AG09309 (cell line): ENCODE measurements at regions not wholly inside any gene's neighbourhood (a gene's known extent, or its start where the extent isn't known, plus 50 kb on each side); places are given as distances from the start of the nearest gene placed in this dataset.

ENCODE experiments used
- DNase-seq: peaks from one replicate; pipeline ENCODE4 v3.0.0-alpha.2; 2010; ENCODE audit warnings: low read depth
- H3K4me3 ChIP-seq: 2 replicates; pipeline ENCODE4 v1.5.1; 2011; ENCODE audit warnings: mild to moderate bottlenecking, low read depth, low read length, moderate library complexity; ENCODE audit not compliant: control insufficient read depth
- TF ChIP-seq, protein P1 (sequence below): IDR thresholded peaks from 2 replicates; pipeline ENCODE4 v1.5.1; 2011; ENCODE audit warnings: mild to moderate bottlenecking, low read depth, low read length, inconsistent platforms; ENCODE audit not compliant: insufficient read depth, control insufficient read depth; ENCODE audit errors: missing control alignments

GRCh38 chr1:60769082-60769481 lies 313.3 kb upstream of the NFIA start:
- TF ChIP-seq, protein P1, sequence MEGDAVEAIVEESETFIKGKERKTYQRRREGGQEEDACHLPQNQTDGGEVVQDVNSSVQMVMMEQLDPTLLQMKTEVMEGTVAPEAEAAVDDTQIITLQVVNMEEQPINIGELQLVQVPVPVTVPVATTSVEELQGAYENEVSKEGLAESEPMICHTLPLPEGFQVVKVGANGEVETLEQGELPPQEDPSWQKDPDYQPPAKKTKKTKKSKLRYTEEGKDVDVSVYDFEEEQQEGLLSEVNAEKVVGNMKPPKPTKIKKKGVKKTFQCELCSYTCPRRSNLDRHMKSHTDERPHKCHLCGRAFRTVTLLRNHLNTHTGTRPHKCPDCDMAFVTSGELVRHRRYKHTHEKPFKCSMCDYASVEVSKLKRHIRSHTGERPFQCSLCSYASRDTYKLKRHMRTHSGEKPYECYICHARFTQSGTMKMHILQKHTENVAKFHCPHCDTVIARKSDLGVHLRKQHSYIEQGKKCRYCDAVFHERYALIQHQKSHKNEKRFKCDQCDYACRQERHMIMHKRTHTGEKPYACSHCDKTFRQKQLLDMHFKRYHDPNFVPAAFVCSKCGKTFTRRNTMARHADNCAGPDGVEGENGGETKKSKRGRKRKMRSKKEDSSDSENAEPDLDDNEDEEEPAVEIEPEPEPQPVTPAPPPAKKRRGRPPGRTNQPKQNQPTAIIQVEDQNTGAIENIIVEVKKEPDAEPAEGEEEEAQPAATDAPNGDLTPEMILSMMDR = no peak
- no peak for DNase-seq
- H3K4me3 ChIP-seq = no peak overlapping the region

DNA sequence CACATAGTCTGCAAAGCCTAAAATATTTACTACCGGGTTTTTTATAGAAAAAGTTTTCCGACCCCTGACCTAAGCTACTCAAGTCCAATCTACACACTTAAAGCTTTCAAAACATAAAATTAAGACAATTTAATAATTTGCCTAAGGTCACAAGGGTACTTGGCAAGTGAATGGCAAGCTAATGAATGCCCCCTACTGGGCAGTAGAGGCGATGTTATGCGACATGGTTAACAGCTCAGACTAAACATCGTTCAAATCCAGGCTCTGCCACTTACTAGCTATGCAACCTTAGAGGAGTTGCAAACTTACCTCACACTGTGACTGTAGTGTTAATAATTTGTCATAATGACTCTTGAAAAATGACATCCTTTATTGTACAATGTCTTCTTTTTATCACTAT lies 317.2 kb upstream of the NFIA start:
- no peak for DNase-seq
- no peak overlapping the region for H3K4me3 ChIP-seq
- TF ChIP-seq, protein P1 = peak; percentile 36

DNA sequence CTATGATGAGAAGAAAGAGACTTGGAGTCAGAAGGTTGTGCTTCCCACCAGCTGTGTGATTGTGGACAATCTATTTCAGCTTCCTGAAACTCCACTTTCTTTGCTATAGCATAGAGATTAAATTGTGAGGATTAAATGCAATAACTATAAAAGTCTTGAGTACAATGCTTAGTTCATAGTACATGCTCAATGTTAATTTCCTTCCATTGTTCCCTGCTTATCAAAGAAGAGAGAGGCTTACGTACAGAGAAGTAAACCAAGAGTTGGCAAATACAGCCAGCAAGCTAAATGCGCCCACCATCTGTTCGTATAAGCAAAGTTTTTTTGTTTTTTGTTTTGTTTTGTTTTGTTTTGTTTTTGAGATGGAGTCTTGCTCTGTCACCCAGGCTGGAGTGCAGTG lies 317.9 kb upstream of the NFIA start:
- H3K4me3 ChIP-seq = no peak overlapping the region
- TF ChIP-seq, protein P1 = no peak
- no peak for DNase-seq

DNA sequence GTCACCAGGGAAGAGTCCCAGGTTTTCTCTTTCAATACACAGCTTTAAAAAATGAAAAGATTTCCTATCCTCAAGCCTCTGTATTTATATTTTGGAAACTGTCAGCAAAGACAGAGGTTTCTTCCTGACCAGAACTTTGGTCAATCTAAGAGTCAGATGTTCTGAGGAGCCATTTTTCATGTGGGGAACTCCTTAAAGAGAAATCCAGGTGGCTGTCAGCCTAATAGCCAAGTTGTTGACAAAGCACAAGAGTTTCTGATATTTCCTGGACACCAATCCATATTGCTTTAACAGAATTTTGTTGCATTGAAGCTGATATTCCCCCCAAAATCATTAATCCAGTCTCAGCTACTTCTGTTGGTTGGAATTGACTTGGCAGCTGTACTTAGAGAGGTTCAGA lies 318.6 kb upstream of the NFIA start:
- TF ChIP-seq, protein P1 = no peak

DNA sequence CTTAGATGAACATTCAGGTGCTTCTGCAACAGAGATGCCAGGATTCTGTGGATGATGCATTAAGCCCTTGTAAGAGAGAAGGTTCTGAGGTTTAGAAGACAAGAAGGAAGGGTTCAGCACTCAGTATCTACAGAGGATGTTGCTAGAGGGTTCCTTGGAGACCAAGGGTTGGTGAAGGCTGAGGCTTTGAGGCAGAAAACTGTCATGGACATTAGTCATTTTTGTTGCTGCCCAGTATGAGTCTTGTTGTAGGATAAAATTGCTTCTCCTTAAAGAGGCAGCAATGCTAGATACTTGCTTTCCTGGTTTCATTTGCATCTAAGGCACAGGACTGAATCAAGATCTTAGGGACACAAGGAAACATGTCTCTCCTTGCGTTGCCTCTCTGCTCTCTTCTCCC lies 319.4 kb upstream of the NFIA start:
- no peak for DNase-seq
- TF ChIP-seq, protein P1 = no peak
- H3K4me3 ChIP-seq = no peak overlapping the region

More for the DNA sequence above, 318.6 kb upstream of the NFIA start:
- no peak for DNase-seq
- H3K4me3 ChIP-seq = no peak overlapping the region

DNA sequence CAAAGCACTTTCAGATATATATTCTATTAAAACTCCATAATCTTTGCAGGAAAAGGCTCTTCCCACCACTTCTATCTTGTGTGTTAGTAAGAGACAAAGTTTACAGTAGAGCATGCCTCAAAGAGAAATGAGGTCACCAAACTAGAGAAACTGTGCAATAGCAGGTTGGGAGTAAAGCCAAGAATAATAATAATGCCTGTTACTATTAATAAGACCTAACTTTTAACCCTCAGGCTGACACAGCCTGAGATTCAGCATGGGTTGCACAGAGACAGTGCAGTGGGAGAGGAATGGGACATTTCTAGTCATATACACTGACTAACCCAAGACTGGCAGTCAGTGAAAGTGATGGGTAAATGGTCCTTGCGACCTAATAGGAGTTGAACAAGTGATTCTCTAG lies 320.2 kb upstream of the NFIA start:
- TF ChIP-seq, protein P1 = no peak
- no peak overlapping the region for H3K4me3 ChIP-seq
- no peak for DNase-seq

DNA sequence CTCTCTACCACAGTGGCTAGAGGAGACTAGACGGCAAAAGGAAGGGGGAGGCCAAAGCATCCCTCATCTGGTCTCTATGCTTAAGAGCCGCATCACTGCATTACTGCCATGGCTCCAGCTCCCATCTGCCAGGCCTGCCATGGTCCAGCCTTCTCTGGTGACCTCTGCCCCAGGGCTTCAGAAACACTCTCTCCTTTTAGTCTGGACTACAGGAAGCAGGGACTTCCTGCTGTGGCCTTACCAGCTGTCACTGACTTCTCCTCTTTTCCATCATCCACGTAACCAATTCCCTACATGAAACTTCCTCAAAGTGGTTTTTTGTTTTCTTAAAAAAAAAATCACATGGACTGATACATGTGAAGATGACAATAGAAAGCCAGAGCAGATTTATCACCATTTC lies 323.1 kb upstream of the NFIA start:
- TF ChIP-seq, protein P1 = no peak
- H3K4me3 ChIP-seq = no peak overlapping the region
- DNase-seq = no peak
